HL-60 (cell line): ENCODE measurements at regions not wholly inside any gene's neighbourhood (a gene's known extent, or its start where the extent isn't known, plus 50 kb on each side); places are given as distances from the start of the nearest gene placed in this dataset.

Experiments
- GABPA ChIP-seq: IDR thresholded peaks from 2 replicates; pipeline ENCODE4 v1.6.1; 2012; ENCODE audit warnings: low read depth
- POLR2AphosphoS5 ChIP-seq: IDR thresholded peaks from 2 replicates; pipeline ENCODE4 v1.6.1; 2012; ENCODE audit warnings: low read depth
- SPI1 ChIP-seq: IDR thresholded peaks from 2 replicates; pipeline ENCODE4 v1.6.1; 2012; ENCODE audit warnings: low read depth, mild to moderate bottlenecking, borderline replicate concordance
- TF ChIP-seq, protein P1 (sequence below): IDR thresholded peaks from one replicate; pipeline ENCODE4 v1.5.1; 2011; ENCODE audit warnings: low read length, control low read depth, inconsistent platforms; ENCODE audit not compliant: insufficient read depth
- TF ChIP-seq, protein P2 (sequence below): IDR thresholded peaks from 2 replicates; pipeline ENCODE4 v1.6.1; 2012; ENCODE audit warnings: low read depth; ENCODE audit not compliant: insufficient replicate concordance

DNA sequence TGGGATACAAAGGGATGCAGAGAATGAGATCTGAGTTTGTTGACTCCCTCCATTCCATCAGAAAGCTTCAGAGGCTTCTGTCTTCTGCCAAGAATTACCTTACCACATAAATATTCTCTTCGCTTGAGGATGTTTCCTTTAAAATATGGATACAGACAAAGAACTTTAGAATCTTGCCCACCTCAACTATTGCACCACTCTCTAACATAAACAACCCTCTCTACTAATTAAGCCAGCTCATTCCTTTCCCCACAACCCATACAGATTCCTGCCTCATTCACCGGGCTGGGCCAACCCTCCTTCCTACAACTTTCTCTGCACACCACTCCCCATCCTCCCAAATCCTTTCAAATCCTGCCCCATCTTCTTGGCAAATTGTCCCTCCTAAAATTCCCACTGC is 315.8 kb downstream of the RAB28 start:
- TF ChIP-seq POLR2AphosphoS5 (no peak), GABPA (no peak), SPI1 (no peak)
- TF ChIP-seq, protein P1, sequence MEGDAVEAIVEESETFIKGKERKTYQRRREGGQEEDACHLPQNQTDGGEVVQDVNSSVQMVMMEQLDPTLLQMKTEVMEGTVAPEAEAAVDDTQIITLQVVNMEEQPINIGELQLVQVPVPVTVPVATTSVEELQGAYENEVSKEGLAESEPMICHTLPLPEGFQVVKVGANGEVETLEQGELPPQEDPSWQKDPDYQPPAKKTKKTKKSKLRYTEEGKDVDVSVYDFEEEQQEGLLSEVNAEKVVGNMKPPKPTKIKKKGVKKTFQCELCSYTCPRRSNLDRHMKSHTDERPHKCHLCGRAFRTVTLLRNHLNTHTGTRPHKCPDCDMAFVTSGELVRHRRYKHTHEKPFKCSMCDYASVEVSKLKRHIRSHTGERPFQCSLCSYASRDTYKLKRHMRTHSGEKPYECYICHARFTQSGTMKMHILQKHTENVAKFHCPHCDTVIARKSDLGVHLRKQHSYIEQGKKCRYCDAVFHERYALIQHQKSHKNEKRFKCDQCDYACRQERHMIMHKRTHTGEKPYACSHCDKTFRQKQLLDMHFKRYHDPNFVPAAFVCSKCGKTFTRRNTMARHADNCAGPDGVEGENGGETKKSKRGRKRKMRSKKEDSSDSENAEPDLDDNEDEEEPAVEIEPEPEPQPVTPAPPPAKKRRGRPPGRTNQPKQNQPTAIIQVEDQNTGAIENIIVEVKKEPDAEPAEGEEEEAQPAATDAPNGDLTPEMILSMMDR = no peak
- TF ChIP-seq, protein P2, sequence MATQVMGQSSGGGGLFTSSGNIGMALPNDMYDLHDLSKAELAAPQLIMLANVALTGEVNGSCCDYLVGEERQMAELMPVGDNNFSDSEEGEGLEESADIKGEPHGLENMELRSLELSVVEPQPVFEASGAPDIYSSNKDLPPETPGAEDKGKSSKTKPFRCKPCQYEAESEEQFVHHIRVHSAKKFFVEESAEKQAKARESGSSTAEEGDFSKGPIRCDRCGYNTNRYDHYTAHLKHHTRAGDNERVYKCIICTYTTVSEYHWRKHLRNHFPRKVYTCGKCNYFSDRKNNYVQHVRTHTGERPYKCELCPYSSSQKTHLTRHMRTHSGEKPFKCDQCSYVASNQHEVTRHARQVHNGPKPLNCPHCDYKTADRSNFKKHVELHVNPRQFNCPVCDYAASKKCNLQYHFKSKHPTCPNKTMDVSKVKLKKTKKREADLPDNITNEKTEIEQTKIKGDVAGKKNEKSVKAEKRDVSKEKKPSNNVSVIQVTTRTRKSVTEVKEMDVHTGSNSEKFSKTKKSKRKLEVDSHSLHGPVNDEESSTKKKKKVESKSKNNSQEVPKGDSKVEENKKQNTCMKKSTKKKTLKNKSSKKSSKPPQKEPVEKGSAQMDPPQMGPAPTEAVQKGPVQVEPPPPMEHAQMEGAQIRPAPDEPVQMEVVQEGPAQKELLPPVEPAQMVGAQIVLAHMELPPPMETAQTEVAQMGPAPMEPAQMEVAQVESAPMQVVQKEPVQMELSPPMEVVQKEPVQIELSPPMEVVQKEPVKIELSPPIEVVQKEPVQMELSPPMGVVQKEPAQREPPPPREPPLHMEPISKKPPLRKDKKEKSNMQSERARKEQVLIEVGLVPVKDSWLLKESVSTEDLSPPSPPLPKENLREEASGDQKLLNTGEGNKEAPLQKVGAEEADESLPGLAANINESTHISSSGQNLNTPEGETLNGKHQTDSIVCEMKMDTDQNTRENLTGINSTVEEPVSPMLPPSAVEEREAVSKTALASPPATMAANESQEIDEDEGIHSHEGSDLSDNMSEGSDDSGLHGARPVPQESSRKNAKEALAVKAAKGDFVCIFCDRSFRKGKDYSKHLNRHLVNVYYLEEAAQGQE = no peak
